Transverse colon (tissue), 4 donors: ENCODE measurements at regions not wholly inside any gene's neighbourhood (a gene's known extent, or its start where the extent isn't known, plus 50 kb on each side); places are given as distances from the start of the nearest gene placed in this dataset.

ENCODE experiments used
- DNase-seq: peaks from one replicate; pipeline ENCODE4 v3.0.0-alpha.2; 2019
- H3K27ac ChIP-seq, 4 donors: fragments of 200-600 bp; sonication (generic); 2 replicates each; pipeline ENCODE4 v1.5.1; 2016 to 2018; ENCODE audit warnings: inconsistent platforms in 4 of 4
- H3K27me3 ChIP-seq: fragments of 200-600 bp; sonication (generic); 2 replicates; pipeline ENCODE4 v1.5.1; 2017; ENCODE audit warnings: inconsistent platforms
- H3K36me3 ChIP-seq, 4 donors: fragments of 200-600 bp; sonication (generic); 2 replicates each; pipeline ENCODE4 v1.5.1; 2017 to 2019; ENCODE audit warnings: inconsistent platforms in 4 of 4
- H3K4me1 ChIP-seq, 4 donors: fragments of 200-600 bp; sonication (generic); 2 replicates each; pipeline ENCODE4 v1.5.1; 2017 to 2020; ENCODE audit warnings: inconsistent platforms in 4 of 4
- H3K4me3 ChIP-seq, 4 donors: fragments of 200-600 bp; sonication (generic); 1 replicate in 1 of 4; 2 replicates in 3 of 4; pipeline versions ENCODE4 v1.5.1 to v1.6.1; 2017 to 2019; ENCODE audit warnings: inconsistent platforms in 4 of 4
- H3K9me3 ChIP-seq, 2 donors: fragments of 200-600 bp; sonication (generic); 2 replicates each; pipeline ENCODE4 v1.5.1; 2017 to 2019; ENCODE audit warnings: inconsistent platforms in 2 of 2
- CTCF ChIP-seq, 5 experiments: fragments of 200-600 bp in 3 of 5; fragments of 450-650 bp in 2 of 5; sonication (generic) in 3 of 5; IDR thresholded peaks; 1 replicate in 2 of 5; 2 replicates in 3 of 5; pipeline ENCODE4 v1.5.1; 2016 to 2017; ENCODE audit warnings: antibody characterized with exemption in 5 of 5, inconsistent platforms in 3 of 5, mild to moderate bottlenecking in 2 of 5, moderate library complexity in 1 of 5
- EP300 ChIP-seq: sonication (generic); formaldehyde crosslinking; IDR thresholded peaks from one replicate; pipeline ENCODE4 v1.6.1; 2017; ENCODE audit warnings: antibody characterized with exemption, low read depth
- POLR2A ChIP-seq: fragments of 450-650 bp; IDR thresholded peaks from one replicate; pipeline ENCODE4 v1.6.1; 2016; ENCODE audit warnings: antibody characterized with exemption, mild to moderate bottlenecking, moderate library complexity
- POLR2AphosphoS5 ChIP-seq, 3 donors: sonication (generic); formaldehyde crosslinking; IDR thresholded peaks; one replicate each; pipeline ENCODE4 v1.6.1; 2016; ENCODE audit warnings: antibody characterized with exemption in 3 of 3
- WGBS, 2 donors: methylation state at CpG; one replicate each; pipeline ENCODE4 v1.1.5; 2018; ENCODE audit warnings: low coverage in 1 of 2; 5-methylcytosine and 5-hydroxymethylcytosine counted together
- in situ Hi-C, 4 donors: fragments of 200-750 bp; cut with MboI; loops; one replicate each; pipeline versions ENCODE4 v1.15.0 to v1.15.1; 2017; ENCODE audit warnings: low sequenced_read_pairs in 3 of 4, low pct_ligation_motif_present in 1 of 4, low pct_unique_long_range_greater_than_20kb in 1 of 4
- intact Hi-C: fragments of 100-400 bp; cut with DNase I; formaldehyde crosslinking; loops from one replicate; pipeline ENCODE4 v1.15.1; 2023; ENCODE audit warnings: low total_unique reads

GRCh38 chr12:67925077-67925476, 64.2 kb upstream of the IFNG-AS1 start:
- H3K27me3 ChIP-seq = no peaks in the 10 kb centered on the region
- no peak for DNase-seq
- in situ Hi-C loops = loop anchor here in 3 of 4 donors (25.0 kb wide), 3 partner anchors 263 to 563 kb away; no protein-coding TSS in a partner anchor

GRCh38 chr12:67925552-67925951, 63.7 kb upstream of the IFNG-AS1 start:
- intact Hi-C loops (no loop called here), in situ Hi-C loops (loop anchor here in 3 of 4 donors (25.0 kb wide), 3 partner anchors 263 to 563 kb away; no protein-coding TSS in a partner anchor)
- Histone ChIP-seq H3K4me1 (peaks cover 0 to 39% (median 23%) of the 10 kb centered on the region in 4 donors), H3K9me3 (no peaks in the 10 kb centered on the region), H3K27ac (no peak overlapping the region), H3K27me3 (no peaks in the 10 kb centered on the region), H3K36me3 (no peaks in the 10 kb centered on the region), H3K4me3 (no peak overlapping the region)
- WGBS, 2 donors = 84 to 89% methylated on average over 3 of the region's 3 CpGs
- TF ChIP-seq CTCF (IDR thresholded peaks at IDR 0.05) (no peak), POLR2AphosphoS5 (IDR thresholded peaks at IDR 0.05) (no peak), POLR2A (no peak), EP300 (no peak)
- DNase-seq = no peak

More at GRCh38 chr12:67925077-67925476, 64.2 kb upstream of the IFNG-AS1 start:
- H3K4me3 ChIP-seq = no peak overlapping the region
- no peak for TF ChIP-seq POLR2A
- TF ChIP-seq POLR2AphosphoS5 (IDR thresholded peaks at IDR 0.05) = no peak
- no peak for TF ChIP-seq EP300
- TF ChIP-seq CTCF (IDR thresholded peaks at IDR 0.05) = no peak
- 44 to 57% methylated on average over 2 of the region's 2 CpGs for WGBS, 2 donors
- peaks cover 0 to 38% (median 23%) of the 10 kb centered on the region in 4 donors for H3K4me1 ChIP-seq
- no peak overlapping the region for H3K27ac ChIP-seq
- no peaks in the 10 kb centered on the region for H3K9me3 ChIP-seq
- no peaks in the 10 kb centered on the region for H3K36me3 ChIP-seq
- intact Hi-C loops = no loop called here

GRCh38 chr12:67926063-67926462, 63.2 kb upstream of the IFNG-AS1 start:
- H3K9me3 ChIP-seq = no peaks in the 10 kb centered on the region
- in situ Hi-C loops = loop anchor here in 3 of 4 donors (25.0 kb wide), 3 partner anchors 264 to 564 kb away; no protein-coding TSS in a partner anchor
- no peaks in the 10 kb centered on the region for H3K36me3 ChIP-seq
- intact Hi-C loops = no loop called here
- no peak overlapping the region for H3K27ac ChIP-seq
- H3K4me3 ChIP-seq = no peak overlapping the region
- no peak for DNase-seq
- TF ChIP-seq EP300 (no peak), POLR2AphosphoS5 (IDR thresholded peaks at IDR 0.05) (no peak), POLR2A (no peak), CTCF (IDR thresholded peaks at IDR 0.05) (no peak)
- no peaks in the 10 kb centered on the region for H3K27me3 ChIP-seq
- WGBS, 2 donors = 96 to 100% methylated on average over 1 to 3 of the region's 3 CpGs
- H3K4me1 ChIP-seq = peaks cover 0 to 39% (median 23%) of the 10 kb centered on the region in 4 donors

- in situ Hi-C loops (loop anchor here in 3 of 4 donors (25.0 kb wide), 3 partner anchors 265 to 565 kb away; no protein-coding TSS in a partner anchor), intact Hi-C loops (no loop called here)
- no peaks in the 10 kb centered on the region for H3K9me3 ChIP-seq
- no peak for DNase-seq
- peak overlapping the region; percentile 24 to 66 (median 37) for H3K27ac ChIP-seq
- 0 to 49% methylated on average over 2 to 4 of the region's 4 CpGs for WGBS, 2 donors
- no peak overlapping the region for H3K4me3 ChIP-seq
- no peaks in the 10 kb centered on the region for H3K36me3 ChIP-seq
- TF ChIP-seq POLR2AphosphoS5 (IDR thresholded peaks at IDR 0.05) (no peak), CTCF (IDR thresholded peaks at IDR 0.05) (no peak), POLR2A (no peak), EP300 (no peak)
- no peaks in the 10 kb centered on the region for H3K27me3 ChIP-seq
- peaks cover 0 to 39% (median 23%) of the 10 kb centered on the region in 4 donors for H3K4me1 ChIP-seq
Observed at GRCh38 chr12:67927324-67927723, 61.9 kb upstream of the IFNG-AS1 start.
